CD14-positive monocyte (primary cell): ENCODE measurements at regions not wholly inside any gene's neighbourhood (a gene's known extent, or its start where the extent isn't known, plus 50 kb on each side); places are given as distances from the start of the nearest gene placed in this dataset.

Source experiments
- DNase-seq, 3 donors: peaks; one replicate each; pipeline ENCODE4 v3.0.0-alpha.2; 2011 to 2022
- H2AFZ ChIP-seq: 2 replicates; pipeline ENCODE4 v1.6.0; 2012; ENCODE audit warnings: mild to moderate bottlenecking, low read depth, low read length, inconsistent platforms; ENCODE audit not compliant: insufficient read depth, poor library complexity, severe bottlenecking
- H3K27ac ChIP-seq, 2 donors: 1 replicate in 1 of 2; 2 replicates in 1 of 2; pipeline ENCODE4 v1.5.1; 2012 to 2013; ENCODE audit warnings: low read length in 2 of 2, control low read depth in 1 of 2, inconsistent platforms in 1 of 2, low read depth in 1 of 2, mild to moderate bottlenecking in 1 of 2
- H3K27me3 ChIP-seq, 2 donors: one replicate each; pipeline versions ENCODE4 v1.6.0 to v1.6.1; 2011 to 2013; ENCODE audit warnings: low read length in 2 of 2; ENCODE audit not compliant: control insufficient read depth in 2 of 2, insufficient read depth in 2 of 2
- H3K36me3 ChIP-seq, 2 donors: replicated peaks in 1 of 2; 1 replicate in 1 of 2; 2 replicates in 1 of 2; pipeline versions ENCODE4 v1.5.1 to v1.6.1; 2012 to 2013; ENCODE audit warnings: low read length in 2 of 2, control low read depth in 1 of 2, inconsistent platforms in 1 of 2, mild to moderate bottlenecking in 1 of 2; ENCODE audit not compliant: insufficient read depth in 2 of 2, control insufficient read depth in 1 of 2
- H3K4me1 ChIP-seq, 2 donors: 1 replicate in 1 of 2; 2 replicates in 1 of 2; pipeline versions ENCODE4 v1.5.1 to v1.6.1; 2012 to 2013; ENCODE audit warnings: low read length in 2 of 2, control low read depth in 1 of 2, inconsistent platforms in 1 of 2, mild to moderate bottlenecking in 1 of 2, moderate library complexity in 1 of 2; ENCODE audit not compliant: insufficient read depth in 2 of 2, control insufficient read depth in 1 of 2
- H3K4me2 ChIP-seq: replicated peaks from 2 replicates; pipeline ENCODE3; 2012; ENCODE audit warnings: low read length, moderate library complexity, mild to moderate bottlenecking; ENCODE audit not compliant: poor library complexity, severe bottlenecking; ENCODE audit errors: extremely low read depth
- H3K4me3 ChIP-seq, 3 experiments: fragments of 200-600 bp in 1 of 3; sonication (generic) in 1 of 3; replicated peaks in 1 of 3; 1 replicate in 2 of 3; 2 replicates in 1 of 3; pipeline ENCODE4 v1.5.1; 2011 to 2013; ENCODE audit warnings: low read length in 3 of 3, mild to moderate bottlenecking in 3 of 3, control low read depth in 2 of 3, low read depth in 2 of 3, inconsistent platforms in 1 of 3, moderate library complexity in 1 of 3
- H3K79me2 ChIP-seq: 2 replicates; pipeline ENCODE4 v1.6.0; 2012; ENCODE audit warnings: mild to moderate bottlenecking, control low read depth, inconsistent platforms, low read length, moderate library complexity; ENCODE audit not compliant: insufficient read depth
- H3K9ac ChIP-seq: 2 replicates; pipeline ENCODE4 v1.6.0; 2017; ENCODE audit warnings: low read length, mild to moderate bottlenecking; ENCODE audit not compliant: insufficient read depth, poor library complexity, severe bottlenecking
- H3K9me3 ChIP-seq, 2 donors: replicated peaks in 1 of 2; 1 replicate in 1 of 2; 2 replicates in 1 of 2; pipeline versions ENCODE4 v1.5.1 to v1.6.1; 2012 to 2013; ENCODE audit warnings: low read length in 2 of 2, control low read depth in 1 of 2; ENCODE audit not compliant: control insufficient read depth in 1 of 2, insufficient read depth in 1 of 2
- H4K20me1 ChIP-seq: 2 replicates; pipeline ENCODE4 v1.6.0; 2012; ENCODE audit warnings: mild to moderate bottlenecking, low read length, control low read depth, moderate library complexity; ENCODE audit not compliant: insufficient read depth
- H3K27ac Mint-ChIP-seq, 7 donors: one replicate each; pipeline ENCODE4 v1.8.0; 2020; ENCODE audit warnings: mild to moderate bottlenecking in 7 of 7, mixed read lengths in 7 of 7, moderate library complexity in 6 of 7, inconsistent platforms in 2 of 7
- H3K27me3 Mint-ChIP-seq, 3 donors: one replicate each; pipeline ENCODE4 v1.8.0; 2021 to 2022; ENCODE audit warnings: low read depth in 3 of 3, mild to moderate bottlenecking in 3 of 3, mixed read lengths in 3 of 3, moderate library complexity in 3 of 3, inconsistent platforms in 1 of 3
- H3K36me3 Mint-ChIP-seq, 2 donors: one replicate each; pipeline ENCODE4 v1.8.0; 2020; ENCODE audit warnings: mixed read lengths in 2 of 2, inconsistent platforms in 1 of 2, mild to moderate bottlenecking in 1 of 2
- H3K4me1 Mint-ChIP-seq: one replicate; pipeline ENCODE4 v1.8.0; 2020; ENCODE audit warnings: mild to moderate bottlenecking, mixed read lengths
- H3K4me3 Mint-ChIP-seq, 2 donors: one replicate each; pipeline ENCODE4 v1.8.0; 2020; ENCODE audit warnings: mild to moderate bottlenecking in 2 of 2, mixed read lengths in 2 of 2, moderate library complexity in 1 of 2
- H3K9me3 Mint-ChIP-seq, 7 donors: one replicate each; pipeline ENCODE4 v1.8.0; 2020 to 2022; ENCODE audit warnings: mixed read lengths in 7 of 7, mild to moderate bottlenecking in 6 of 7, moderate library complexity in 6 of 7, inconsistent platforms in 2 of 7
- WGBS: methylation state at CpG from one replicate; pipeline ENCODE4 v1.1.5; 2013; ENCODE audit warnings: missing lambda C conversion rate; ENCODE audit not compliant: insufficient coverage; 5-methylcytosine and 5-hydroxymethylcytosine counted together
- intact Hi-C, 2 donors: fragments of 100-400 bp; cut with micrococcal nuclease; formaldehyde crosslinking; loops; one replicate each; pipeline versions ENCODE4 v1.15.0 to v1.15.1; 2023
- TF ChIP-seq, protein P1 (sequence below): fragments of 200-600 bp; IDR thresholded peaks from one replicate; pipeline ENCODE4 v1.8.0; 2022; ENCODE audit warnings: antibody characterized with exemption, mild to moderate bottlenecking

GRCh38 chr17:37856245-37856644, 68.0 kb upstream of the TBC1D3K start:
- Histone ChIP-seq H3K9me3 (peaks cover 15 to 23% of the 10 kb centered on the region in 2 donors), H3K79me2 (no peaks in the 10 kb centered on the region), H3K4me2 (no peak overlapping the region), H3K27me3 (no peaks in the 10 kb centered on the region), H3K4me3 (no peak overlapping the region), H2AFZ (no peak overlapping the region), H3K27ac (no peak overlapping the region), H3K4me1 (no peaks in the 10 kb centered on the region), H3K9ac (no peak overlapping the region), H3K36me3 (no peaks in the 10 kb centered on the region), H4K20me1 (no peaks in the 10 kb centered on the region)
- Mint-ChIP-seq H3K4me3 (no peak overlapping the region), H3K36me3 (no peaks in the 10 kb centered on the region), H3K27ac (no peak overlapping the region), H3K9me3 (peaks cover 12 to 25% (median 20%) of the 10 kb centered on the region in 7 donors), H3K27me3 (peaks cover 3 to 6% (median 3%) of the 10 kb centered on the region in 3 donors), H3K4me1 (no peaks in the 10 kb centered on the region)
- intact Hi-C loops = no loop called here
- WGBS = no CpG with 5 or more reads among the region's 1 CpG
- TF ChIP-seq, protein P1, sequence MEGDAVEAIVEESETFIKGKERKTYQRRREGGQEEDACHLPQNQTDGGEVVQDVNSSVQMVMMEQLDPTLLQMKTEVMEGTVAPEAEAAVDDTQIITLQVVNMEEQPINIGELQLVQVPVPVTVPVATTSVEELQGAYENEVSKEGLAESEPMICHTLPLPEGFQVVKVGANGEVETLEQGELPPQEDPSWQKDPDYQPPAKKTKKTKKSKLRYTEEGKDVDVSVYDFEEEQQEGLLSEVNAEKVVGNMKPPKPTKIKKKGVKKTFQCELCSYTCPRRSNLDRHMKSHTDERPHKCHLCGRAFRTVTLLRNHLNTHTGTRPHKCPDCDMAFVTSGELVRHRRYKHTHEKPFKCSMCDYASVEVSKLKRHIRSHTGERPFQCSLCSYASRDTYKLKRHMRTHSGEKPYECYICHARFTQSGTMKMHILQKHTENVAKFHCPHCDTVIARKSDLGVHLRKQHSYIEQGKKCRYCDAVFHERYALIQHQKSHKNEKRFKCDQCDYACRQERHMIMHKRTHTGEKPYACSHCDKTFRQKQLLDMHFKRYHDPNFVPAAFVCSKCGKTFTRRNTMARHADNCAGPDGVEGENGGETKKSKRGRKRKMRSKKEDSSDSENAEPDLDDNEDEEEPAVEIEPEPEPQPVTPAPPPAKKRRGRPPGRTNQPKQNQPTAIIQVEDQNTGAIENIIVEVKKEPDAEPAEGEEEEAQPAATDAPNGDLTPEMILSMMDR = no peak
- DNase-seq = no peak

DNA sequence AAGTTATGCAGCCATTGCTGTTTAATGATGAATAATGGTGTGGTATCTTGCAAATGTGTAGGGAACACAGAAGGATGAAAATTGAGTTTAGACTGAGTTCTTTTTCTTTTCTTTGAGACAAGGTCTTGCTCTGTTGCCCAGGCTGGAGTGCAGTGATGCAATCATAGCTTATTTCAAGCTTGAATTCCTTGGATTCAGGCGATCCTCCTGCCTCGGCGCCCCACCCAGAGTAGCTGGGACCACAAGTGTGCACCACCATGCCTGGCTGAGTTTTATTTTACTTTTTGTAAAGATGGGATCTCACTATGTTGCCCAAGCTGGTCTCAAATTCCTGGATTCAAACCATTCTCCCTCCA, 74.6 kb upstream of the TBC1D3K start:
- no peak for DNase-seq
- H3K9me3 Mint-ChIP-seq = peaks cover 0 to 2% (median 0%) of the 10 kb centered on the region in 7 donors
- no peaks in the 10 kb centered on the region for H3K36me3 Mint-ChIP-seq
- H3K27ac ChIP-seq = no peak overlapping the region
- peaks cover 19% of the 10 kb centered on the region for H3K4me1 Mint-ChIP-seq
- H3K27me3 ChIP-seq = no peaks in the 10 kb centered on the region
- H2AFZ ChIP-seq = no peak overlapping the region
- intact Hi-C loops = loop anchor here (10.0 kb wide), 1 partner anchor 145 kb away; no protein-coding TSS in a partner anchor
- H3K9me3 ChIP-seq = no peaks in the 10 kb centered on the region
- no peak overlapping the region for H3K4me2 ChIP-seq
- H3K4me3 ChIP-seq = no peak overlapping the region
- no peak overlapping the region for H3K9ac ChIP-seq
- TF ChIP-seq, protein P1 = no peak
- H4K20me1 ChIP-seq = no peaks in the 10 kb centered on the region
- H3K4me1 ChIP-seq = peaks cover 10 to 11% of the 10 kb centered on the region in 2 donors
- no peak overlapping the region for H3K4me3 Mint-ChIP-seq
- no peaks in the 10 kb centered on the region for H3K79me2 ChIP-seq
- H3K27ac Mint-ChIP-seq = peak overlapping the region in 6 of 7 donors; percentile 73 to 89 (median 80)
- peaks cover 2 to 3% (median 3%) of the 10 kb centered on the region in 3 donors for H3K27me3 Mint-ChIP-seq
- H3K36me3 ChIP-seq = no peaks in the 10 kb centered on the region
- no CpG with 5 or more reads among the region's 3 CpGs for WGBS
